Activated CD8-positive, alpha-beta memory T cell treated with anti-CD3 and anti-CD28 coated beads for 36 hours (primary cell): ENCODE measurements at regions not wholly inside any gene's neighbourhood (a gene's known extent, or its start where the extent isn't known, plus 50 kb on each side); places are given as distances from the start of the nearest gene placed in this dataset.

Experiments
- CTCF ChIA-PET: fragments of 350-600 bp; sonication (Branson Sonifier 250); formaldehyde crosslinking; loops from one replicate; lab custom pipeline; 2021; ENCODE audit warnings: antibody characterized with exemption; lab: Charles Lee
- POLR2A ChIA-PET: fragments of 350-600 bp; sonication (Branson Sonifier 250); formaldehyde crosslinking; loops from one replicate; lab custom pipeline; 2021; ENCODE audit warnings: antibody characterized with exemption; lab: Charles Lee

DNA sequence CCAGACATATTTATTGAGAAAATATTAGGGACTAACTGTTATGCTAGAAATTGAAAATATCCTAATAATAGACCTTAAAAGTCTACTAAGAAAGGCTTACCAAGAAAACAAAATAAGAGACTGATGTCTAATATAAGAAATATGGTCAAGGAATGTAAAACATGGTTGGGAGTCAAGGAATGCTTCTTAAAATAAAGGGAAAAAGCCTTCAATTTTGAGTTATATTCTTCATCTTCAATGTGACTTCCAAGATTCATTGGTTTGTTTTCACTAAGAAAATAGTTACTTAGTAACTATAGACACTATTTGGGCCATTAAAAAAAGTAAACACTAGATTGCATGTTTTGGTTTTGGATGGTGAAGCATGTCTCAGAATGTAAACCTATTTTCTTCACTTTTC is 88.1 kb upstream of the ETV6 start:
- POLR2A ChIA-PET: no interaction called here
- CTCF ChIA-PET: no interaction called here

- ChIA-PET POLR2A (no interaction called here), CTCF (interaction anchor here (0.5 kb wide), 1 partner anchor 11 kb away, joined by 4 read pairs; no protein-coding TSS in a partner anchor)
These were observed 85.4 kb upstream of the ETV6 start for GRCh38 chr12:11563785-11564739.

GRCh38 chr12:11564984-11565651 is 84.4 kb upstream of the ETV6 start:
- POLR2A ChIA-PET: no interaction called here
- CTCF ChIA-PET: no interaction called here

- POLR2A ChIA-PET: no interaction called here
- CTCF ChIA-PET: no interaction called here
These were observed 83.7 kb upstream of the ETV6 start for GRCh38 chr12:11565752-11566151.

- POLR2A ChIA-PET: no interaction called here
- CTCF ChIA-PET: interaction anchor here (1.6 kb wide), 1 partner anchor 13 kb away, joined by 4 read pairs; no protein-coding TSS in a partner anchor
These were observed 81.2 kb upstream of the ETV6 start for GRCh38 chr12:11568155-11568761.

DNA sequence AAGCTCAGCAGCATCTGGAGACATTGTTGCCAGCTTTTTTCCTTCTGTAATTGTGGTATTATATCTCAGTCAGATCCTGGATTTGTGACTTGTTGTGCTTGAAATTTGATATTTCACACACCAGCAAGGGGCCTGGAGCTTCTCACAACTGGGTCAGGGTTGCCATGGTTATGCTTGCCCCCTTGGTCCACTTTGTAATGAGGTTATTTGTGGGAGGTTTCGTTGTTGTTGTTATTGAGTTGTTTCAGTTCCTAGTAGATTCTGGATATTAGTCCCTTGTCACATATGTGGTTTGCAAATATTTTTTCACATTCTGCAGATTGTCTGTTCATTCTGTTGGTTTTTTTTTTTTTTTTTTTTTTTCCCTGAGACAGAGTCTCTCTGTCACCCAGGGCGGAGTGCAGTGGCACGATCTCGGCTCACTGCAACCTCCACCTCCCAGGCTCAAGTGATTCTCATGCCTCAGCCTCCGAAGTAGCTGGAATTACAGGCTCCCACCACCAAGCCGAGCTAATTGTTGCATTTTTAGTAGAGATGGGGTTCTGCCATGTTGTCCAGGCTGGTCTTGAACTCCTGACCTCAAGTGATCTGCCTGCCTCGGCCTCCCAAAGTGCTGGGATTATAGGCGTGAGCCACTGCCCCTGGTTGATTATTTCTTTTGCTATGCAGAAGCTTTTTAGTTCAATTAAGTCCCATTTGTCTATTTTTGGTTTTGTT is 80.6 kb upstream of the ETV6 start:
- ChIA-PET POLR2A (no interaction called here), CTCF (interaction anchor here (0.7 to 1.6 kb wide), 2 partner anchors 10 to 13 kb away, joined by 3 to 4 read pairs; no protein-coding TSS in a partner anchor)

DNA sequence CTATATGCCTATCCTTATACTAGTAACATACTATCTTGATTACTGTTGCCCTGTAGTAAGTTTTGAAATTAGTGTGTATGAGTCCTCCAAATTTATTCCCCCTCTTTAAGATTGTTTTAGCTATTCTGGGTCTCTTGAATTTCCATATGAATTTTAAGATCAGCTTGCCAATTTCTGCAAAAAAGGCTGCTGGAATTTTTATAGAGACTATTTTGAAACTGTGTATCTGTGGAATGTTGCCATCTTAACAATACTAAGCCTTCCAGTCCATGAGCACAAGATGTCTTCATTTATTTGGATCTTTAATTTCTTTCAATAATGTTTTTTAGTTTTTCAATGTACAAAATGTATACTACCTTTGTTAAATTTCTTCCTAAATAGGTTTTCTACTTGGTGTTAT is 79.8 kb upstream of the ETV6 start:
- POLR2A ChIA-PET: no interaction called here
- CTCF ChIA-PET: interaction anchor here (1.6 kb wide), 1 partner anchor 12 kb away, joined by 4 read pairs; no protein-coding TSS in a partner anchor

GRCh38 chr12:11573880-11574279 is 75.6 kb upstream of the ETV6 start:
- ChIA-PET POLR2A (no interaction called here), CTCF (interaction anchor here (0.7 kb wide), 1 partner anchor 62 kb away, joined by 3 read pairs; no protein-coding TSS in a partner anchor)

GRCh38 chr12:11576104-11576503 is 73.4 kb upstream of the ETV6 start:
- ChIA-PET CTCF (no interaction called here), POLR2A (interaction anchor here (0.6 kb wide), 1 partner anchor 1121 kb away, joined by 4 read pairs; no protein-coding TSS in a partner anchor)

DNA sequence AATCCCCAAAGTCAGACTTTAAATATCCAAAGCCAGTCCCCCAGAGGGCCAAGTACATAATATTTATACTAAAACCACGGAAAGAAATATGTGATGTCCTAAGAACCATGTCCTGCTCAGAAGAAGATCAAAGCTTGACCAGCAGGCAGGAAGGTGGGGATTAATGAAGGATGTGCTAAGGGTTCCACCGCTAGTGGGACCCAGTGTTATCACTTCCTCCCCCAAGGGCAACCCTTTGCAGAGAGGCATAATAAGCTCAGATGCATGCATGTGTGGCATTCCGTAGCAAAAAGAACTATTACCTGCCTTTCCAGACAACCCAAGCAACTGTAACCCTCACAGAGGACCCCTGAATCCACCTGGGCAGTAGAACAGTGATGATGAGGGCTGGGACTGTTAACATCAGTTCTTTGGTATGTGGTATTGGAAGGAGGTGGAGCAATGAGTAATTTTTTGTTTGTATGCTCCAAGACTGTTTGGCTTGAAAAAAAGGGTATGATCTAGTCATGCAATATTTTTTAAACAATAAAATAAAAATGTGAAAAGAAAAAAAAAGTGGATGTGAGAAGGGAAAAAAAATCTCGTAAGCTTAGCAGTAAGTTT is 71.7 kb upstream of the ETV6 start:
- CTCF ChIA-PET: no interaction called here
- POLR2A ChIA-PET: no interaction called here

- CTCF ChIA-PET: interaction anchor here (1.5 kb wide), 1 partner anchor 460 kb away, joined by 3 read pairs; no protein-coding TSS in a partner anchor
- POLR2A ChIA-PET: no interaction called here
These were observed 70.9 kb upstream of the ETV6 start for GRCh38 chr12:11578461-11578993.

- CTCF ChIA-PET: interaction anchor here (0.7 to 2.6 kb wide), 6 partner anchors 15 to 967 kb away, joined by 3 to 12 read pairs (median 4); no protein-coding TSS in a partner anchor
These were observed 69.2 kb upstream of the ETV6 start for GRCh38 chr12:11580125-11580751.

GRCh38 chr12:11581179-11581755 is 68.2 kb upstream of the ETV6 start:
- ChIA-PET CTCF (interaction anchor here (0.6 to 2.6 kb wide), 6 partner anchors 12 to 457 kb away, joined by 3 to 14 read pairs (median 5); no protein-coding TSS in a partner anchor), POLR2A (no interaction called here)

More at GRCh38 chr12:11580125-11580751, 69.2 kb upstream of the ETV6 start:
- POLR2A ChIA-PET: no interaction called here

DNA sequence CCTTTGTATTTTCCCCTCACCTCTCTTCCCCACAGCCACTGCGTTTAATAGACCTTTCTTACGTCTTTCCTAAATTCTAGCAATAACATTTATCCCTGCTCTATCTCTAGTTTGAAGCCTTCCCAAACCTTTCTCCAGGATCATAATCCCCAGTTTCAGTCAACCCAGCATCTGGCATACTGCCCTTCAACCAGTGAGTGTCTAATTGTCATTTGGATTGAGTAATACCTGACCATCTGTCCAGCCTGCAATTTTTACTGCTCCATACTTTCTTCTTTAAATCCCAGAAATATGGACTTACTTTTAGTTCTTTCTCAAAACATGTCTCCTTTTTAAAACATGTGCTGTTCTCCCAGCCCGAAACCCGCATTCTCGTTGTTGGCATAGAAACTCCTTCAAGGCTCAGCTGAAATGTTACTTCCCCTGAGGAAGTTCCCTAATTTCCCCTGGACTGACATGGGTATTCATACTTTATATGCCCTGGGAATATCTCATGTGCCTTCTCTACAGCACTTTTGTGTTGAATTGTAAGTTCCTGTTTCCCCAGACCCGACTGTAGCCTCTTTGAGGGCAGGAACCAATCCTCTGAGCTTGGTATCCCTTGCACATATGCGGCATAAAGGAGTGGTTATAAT is 65.1 kb upstream of the ETV6 start:
- CTCF ChIA-PET: interaction anchor here (1.7 kb wide), 1 partner anchor 449 kb away, joined by 4 read pairs; no protein-coding TSS in a partner anchor
- POLR2A ChIA-PET: no interaction called here

DNA sequence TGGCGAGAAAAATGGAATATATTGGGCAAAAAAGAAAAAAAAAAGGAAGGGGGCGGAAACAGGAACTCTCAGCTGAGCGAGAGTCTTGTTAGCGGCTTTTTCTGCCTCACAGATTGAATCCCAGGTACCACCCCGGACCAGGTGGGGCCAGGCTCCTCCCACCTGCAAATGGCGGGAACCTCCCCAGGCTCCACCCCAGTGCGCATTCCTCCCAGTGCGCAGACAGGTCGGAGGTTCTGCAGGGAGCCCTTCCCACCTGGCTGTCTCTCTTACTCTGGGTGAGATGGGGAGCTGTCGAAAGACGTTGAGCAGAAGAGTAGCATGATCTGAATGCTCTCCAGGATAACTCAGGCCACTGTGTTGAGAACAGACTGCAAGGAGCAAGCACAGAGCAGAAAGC is 57.0 kb upstream of the ETV6 start:
- POLR2A ChIA-PET: no interaction called here

GRCh38 chr12:11593013-11593412 is 56.5 kb upstream of the ETV6 start:
- ChIA-PET CTCF (no interaction called here), POLR2A (no interaction called here)

More for the DNA sequence above, 57.0 kb upstream of the ETV6 start:
- CTCF ChIA-PET: no interaction called here

- POLR2A ChIA-PET: no interaction called here
- CTCF ChIA-PET: interaction anchor here (0.6 to 1.7 kb wide), 2 partner anchors 14 to 443 kb away, joined by 3 to 6 read pairs; no protein-coding TSS in a partner anchor
These were observed 54.4 kb upstream of the ETV6 start for GRCh38 chr12:11595080-11595479.
